ENCODE measurements at regions not wholly inside any gene's neighbourhood (a gene's known extent, or its start where the extent isn't known, plus 50 kb on each side); places are given as distances from the start of the nearest gene placed in this dataset.

DNA sequence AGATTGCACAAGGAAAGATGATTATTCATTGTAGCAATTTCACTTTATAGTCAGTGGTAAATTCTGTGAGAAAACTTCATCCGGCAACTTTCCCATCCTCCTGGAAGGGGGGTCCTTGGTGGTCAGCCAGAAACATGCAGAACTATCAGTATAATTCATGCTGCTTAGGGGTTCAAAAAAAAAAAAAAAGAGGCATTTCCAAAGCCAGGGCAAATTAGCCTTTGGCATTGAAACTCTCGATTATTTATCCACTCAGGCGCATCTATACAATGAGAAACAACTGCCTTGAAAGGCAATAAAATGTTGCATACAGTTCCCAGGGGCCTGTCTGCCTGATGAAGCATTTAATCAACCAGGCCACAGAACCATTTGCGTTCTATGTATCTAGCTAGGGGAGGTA is 263.3 kb downstream of the TMEM167A start:
- H3K36me3 ChIP-seq (ENCODE audit: insufficient read depth, low read length) = no peaks in the 10 kb centered on the region
- H3K9ac ChIP-seq (ENCODE audit: low read depth, low read length) = no peak overlapping the region
- no peaks in the 10 kb centered on the region for H3K4me1 ChIP-seq (ENCODE audit: control insufficient read depth, insufficient read depth, low read length)
- H3K4me2 ChIP-seq (ENCODE audit: low read length) = no peak overlapping the region
- no peaks in the 10 kb centered on the region for H3K9me3 ChIP-seq (replicated peaks; ENCODE audit: low read length)
- H3K27me3 ChIP-seq (ENCODE audit: control insufficient read depth, insufficient read depth, low read length) = no peaks in the 10 kb centered on the region
- no peak overlapping the region for H3K4me3 ChIP-seq (ENCODE audit: low read length)

- Histone ChIP-seq H3K36me3 (ENCODE audit: insufficient read depth, low read length) (no peaks in the 10 kb centered on the region), H3K9me3 (replicated peaks; ENCODE audit: low read length) (no peaks in the 10 kb centered on the region), H3K4me1 (ENCODE audit: control insufficient read depth, insufficient read depth, low read length) (no peaks in the 10 kb centered on the region), H3K27me3 (ENCODE audit: control insufficient read depth, insufficient read depth, low read length) (no peaks in the 10 kb centered on the region), H3K4me2 (ENCODE audit: low read length) (no peak overlapping the region), H3K9ac (ENCODE audit: low read depth, low read length) (no peak overlapping the region), H3K4me3 (ENCODE audit: low read length) (no peak overlapping the region)
These were observed 264.6 kb downstream of the TMEM167A start for GRCh38 chr5:82812575-82812974.

DNA sequence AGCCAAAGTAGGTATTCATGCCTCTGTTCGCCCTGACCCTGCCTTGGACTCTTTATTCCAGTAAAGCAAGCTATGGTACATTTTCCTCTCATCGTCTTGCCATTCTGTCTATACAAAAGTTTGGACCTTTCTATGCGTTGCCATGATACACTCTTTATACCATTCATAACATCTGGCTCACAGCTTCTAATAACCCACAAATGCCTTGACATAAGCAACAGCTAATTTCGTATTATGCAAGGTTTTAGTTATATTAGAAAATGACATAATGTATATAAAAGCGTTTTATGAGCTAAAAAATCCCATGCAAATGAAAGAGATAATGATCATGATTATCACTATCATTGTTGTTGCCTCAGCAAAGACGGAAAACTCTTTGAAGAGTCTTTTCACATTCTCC is 265.7 kb downstream of the TMEM167A start:
- Histone ChIP-seq H3K4me3 (ENCODE audit: low read length) (no peak overlapping the region), H3K27me3 (ENCODE audit: control insufficient read depth, insufficient read depth, low read length) (no peaks in the 10 kb centered on the region), H3K36me3 (ENCODE audit: insufficient read depth, low read length) (no peaks in the 10 kb centered on the region), H3K9me3 (replicated peaks; ENCODE audit: low read length) (no peaks in the 10 kb centered on the region), H3K4me1 (ENCODE audit: control insufficient read depth, insufficient read depth, low read length) (no peaks in the 10 kb centered on the region), H3K9ac (ENCODE audit: low read depth, low read length) (no peak overlapping the region), H3K4me2 (ENCODE audit: low read length) (no peak overlapping the region)

DNA sequence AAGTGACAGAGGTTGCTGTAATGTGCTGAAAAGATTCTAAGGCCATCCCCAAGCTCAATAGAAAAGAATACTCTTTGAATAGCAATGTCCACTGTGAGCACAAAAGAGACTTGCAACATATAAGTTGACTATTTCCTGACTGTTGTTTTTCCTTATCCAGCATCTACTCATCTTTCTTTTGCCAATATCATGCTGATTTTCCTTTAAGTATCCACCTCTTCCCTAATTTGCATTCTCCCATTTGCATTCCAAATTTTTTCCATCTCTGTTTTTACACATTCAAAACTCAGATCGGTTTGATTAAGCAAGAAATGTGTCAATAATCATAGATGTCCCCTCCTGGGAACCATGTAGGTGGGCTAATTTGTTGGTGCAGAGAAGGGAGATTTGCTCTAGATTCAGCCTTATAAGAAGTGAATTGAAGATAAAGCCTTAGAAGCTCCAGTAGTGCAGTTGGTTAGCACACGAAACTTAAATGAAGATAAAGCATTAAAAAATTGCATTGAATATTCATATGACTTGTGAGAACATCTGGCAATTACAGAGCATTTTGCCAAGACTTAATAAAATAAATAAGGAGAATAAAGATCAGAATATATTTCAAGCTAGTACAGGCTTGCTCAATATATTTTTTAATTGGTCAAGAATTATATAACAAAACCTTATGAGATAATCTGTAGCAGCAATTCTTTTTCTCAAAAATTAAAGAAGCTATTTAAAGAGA is 267.6 kb downstream of the TMEM167A start:
- Histone ChIP-seq H3K27me3 (ENCODE audit: control insufficient read depth, insufficient read depth, low read length) (no peaks in the 10 kb centered on the region), H3K4me2 (ENCODE audit: low read length) (no peak overlapping the region), H3K9me3 (replicated peaks; ENCODE audit: low read length) (no peaks in the 10 kb centered on the region), H3K4me1 (ENCODE audit: control insufficient read depth, insufficient read depth, low read length) (no peaks in the 10 kb centered on the region), H3K4me3 (ENCODE audit: low read length) (no peak overlapping the region), H3K36me3 (ENCODE audit: insufficient read depth, low read length) (no peaks in the 10 kb centered on the region), H3K9ac (ENCODE audit: low read depth, low read length) (no peak overlapping the region)

- H3K4me1 ChIP-seq (ENCODE audit: control insufficient read depth, insufficient read depth, low read length) = no peaks in the 10 kb centered on the region
- no peak overlapping the region for H3K4me2 ChIP-seq (ENCODE audit: low read length)
- H3K27me3 ChIP-seq (ENCODE audit: control insufficient read depth, insufficient read depth, low read length) = no peaks in the 10 kb centered on the region
- no peaks in the 10 kb centered on the region for H3K9me3 ChIP-seq (replicated peaks; ENCODE audit: low read length)
- no peak overlapping the region for H3K9ac ChIP-seq (ENCODE audit: low read depth, low read length)
- no peaks in the 10 kb centered on the region for H3K36me3 ChIP-seq (ENCODE audit: insufficient read depth, low read length)
- no peak overlapping the region for H3K4me3 ChIP-seq (ENCODE audit: low read length)
These were observed 268.2 kb downstream of the TMEM167A start for GRCh38 chr5:82808960-82809359.

- no peak overlapping the region for H3K4me2 ChIP-seq (ENCODE audit: low read length)
- no peaks in the 10 kb centered on the region for H3K9me3 ChIP-seq (replicated peaks; ENCODE audit: low read length)
- H3K27me3 ChIP-seq (ENCODE audit: control insufficient read depth, insufficient read depth, low read length) = no peaks in the 10 kb centered on the region
- no peak overlapping the region for H3K9ac ChIP-seq (ENCODE audit: low read depth, low read length)
- H3K36me3 ChIP-seq (ENCODE audit: insufficient read depth, low read length) = no peaks in the 10 kb centered on the region
- H3K4me1 ChIP-seq (ENCODE audit: control insufficient read depth, insufficient read depth, low read length) = no peaks in the 10 kb centered on the region
- H3K4me3 ChIP-seq (ENCODE audit: low read length) = no peak overlapping the region
These were observed 270.2 kb downstream of the TMEM167A start for GRCh38 chr5:82807021-82807420.

- Histone ChIP-seq H3K4me3 (ENCODE audit: low read length) (no peak overlapping the region), H3K4me1 (ENCODE audit: control insufficient read depth, insufficient read depth, low read length) (no peaks in the 10 kb centered on the region), H3K9ac (ENCODE audit: low read depth, low read length) (no peak overlapping the region), H3K4me2 (ENCODE audit: low read length) (no peak overlapping the region), H3K9me3 (replicated peaks; ENCODE audit: low read length) (no peaks in the 10 kb centered on the region), H3K27me3 (ENCODE audit: control insufficient read depth, insufficient read depth, low read length) (no peaks in the 10 kb centered on the region), H3K36me3 (ENCODE audit: insufficient read depth, low read length) (no peaks in the 10 kb centered on the region)
These were observed 270.7 kb downstream of the TMEM167A start for GRCh38 chr5:82806513-82806912.

GRCh38 chr5:82804155-82804690 is 273.0 kb downstream of the TMEM167A start:
- Histone ChIP-seq H3K36me3 (ENCODE audit: insufficient read depth, low read length) (no peaks in the 10 kb centered on the region), H3K9ac (ENCODE audit: low read depth, low read length) (no peak overlapping the region), H3K4me1 (ENCODE audit: control insufficient read depth, insufficient read depth, low read length) (no peaks in the 10 kb centered on the region), H3K9me3 (replicated peaks; ENCODE audit: low read length) (no peaks in the 10 kb centered on the region), H3K4me2 (ENCODE audit: low read length) (no peak overlapping the region), H3K4me3 (ENCODE audit: low read length) (no peak overlapping the region), H3K27me3 (ENCODE audit: control insufficient read depth, insufficient read depth, low read length) (no peaks in the 10 kb centered on the region)

DNA sequence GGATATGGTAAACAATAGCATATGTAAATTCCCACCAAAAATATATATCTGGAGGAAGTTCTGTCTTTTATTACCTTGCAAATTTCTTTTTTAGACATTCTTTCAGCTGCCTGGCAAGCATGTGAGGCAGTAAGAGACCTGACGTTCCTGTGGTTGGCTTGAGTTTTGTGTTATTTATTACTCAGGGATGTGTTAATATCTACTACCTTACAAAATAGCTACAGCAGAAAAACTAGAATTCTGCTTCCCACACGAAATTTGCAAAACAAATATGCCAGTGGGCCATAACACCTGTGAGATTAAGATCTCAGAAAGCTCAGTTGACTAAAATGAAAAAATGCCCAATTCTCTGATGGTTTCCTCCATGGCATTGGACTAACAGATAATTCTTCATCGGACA is 274.2 kb downstream of the TMEM167A start:
- Histone ChIP-seq H3K4me2 (ENCODE audit: low read length) (no peak overlapping the region), H3K4me1 (ENCODE audit: control insufficient read depth, insufficient read depth, low read length) (no peaks in the 10 kb centered on the region), H3K9ac (ENCODE audit: low read depth, low read length) (no peak overlapping the region), H3K36me3 (ENCODE audit: insufficient read depth, low read length) (no peaks in the 10 kb centered on the region), H3K27me3 (ENCODE audit: control insufficient read depth, insufficient read depth, low read length) (no peaks in the 10 kb centered on the region), H3K4me3 (ENCODE audit: low read length) (no peak overlapping the region), H3K9me3 (replicated peaks; ENCODE audit: low read length) (no peaks in the 10 kb centered on the region)

DNA sequence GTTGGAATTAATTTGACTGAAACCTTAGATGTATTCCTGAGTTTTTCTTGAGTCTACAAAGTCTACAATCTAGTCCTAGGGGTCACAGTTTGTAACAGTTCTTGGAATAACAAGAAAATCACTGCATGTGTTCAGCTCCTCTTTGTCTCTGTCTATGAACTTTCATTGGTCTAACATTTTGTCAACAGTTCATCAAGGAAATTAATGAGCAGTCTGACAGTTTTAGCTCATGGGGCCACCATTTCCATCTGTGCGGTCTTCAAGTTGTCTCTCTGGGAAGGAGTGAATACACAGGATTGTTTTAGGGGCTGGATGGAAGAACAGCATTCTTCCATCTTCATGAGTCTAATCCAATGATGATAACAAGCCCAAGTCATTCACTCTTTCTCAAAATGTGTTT is 276.4 kb downstream of the TMEM167A start:
- Histone ChIP-seq H3K27me3 (ENCODE audit: control insufficient read depth, insufficient read depth, low read length) (no peaks in the 10 kb centered on the region), H3K4me3 (ENCODE audit: low read length) (no peak overlapping the region), H3K36me3 (ENCODE audit: insufficient read depth, low read length) (no peaks in the 10 kb centered on the region), H3K9ac (ENCODE audit: low read depth, low read length) (no peak overlapping the region), H3K4me2 (ENCODE audit: low read length) (no peak overlapping the region), H3K9me3 (replicated peaks; ENCODE audit: low read length) (no peaks in the 10 kb centered on the region), H3K4me1 (ENCODE audit: control insufficient read depth, insufficient read depth, low read length) (no peaks in the 10 kb centered on the region)

DNA sequence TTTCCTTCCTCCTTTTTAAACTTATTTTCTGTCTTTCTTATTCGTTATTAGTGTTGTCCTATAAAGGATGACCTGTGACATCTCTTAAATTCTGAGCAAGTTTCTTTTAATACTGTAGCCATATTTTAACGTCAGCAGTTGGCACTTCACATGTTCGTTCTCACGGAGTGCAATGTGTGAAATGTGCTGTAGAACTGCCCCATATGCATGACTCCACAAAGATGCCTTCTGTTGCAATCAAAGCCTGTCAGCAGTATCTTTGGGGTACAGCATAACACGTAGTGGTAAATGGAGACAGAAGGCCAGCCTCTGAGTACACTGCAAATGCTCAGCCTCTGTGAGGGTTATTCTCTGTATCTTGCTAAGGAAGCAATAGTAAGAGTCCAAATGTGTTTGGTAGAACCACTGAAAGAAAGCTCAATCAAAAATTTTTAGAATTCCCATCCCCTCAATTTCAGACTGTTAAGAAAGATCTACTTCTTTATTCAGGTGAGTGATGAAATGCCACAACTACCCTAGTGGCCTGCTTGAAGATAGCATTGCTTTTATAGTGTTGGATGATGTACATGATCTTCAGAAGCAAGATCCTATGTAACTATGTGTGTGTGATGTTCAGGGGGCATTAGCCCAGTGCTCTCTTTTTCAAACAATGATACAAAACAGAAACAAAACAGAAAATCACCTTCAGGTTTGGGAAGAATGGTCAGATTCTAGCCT is 277.7 kb downstream of the TMEM167A start:
- Histone ChIP-seq H3K4me3 (ENCODE audit: low read length) (no peak overlapping the region), H3K27me3 (ENCODE audit: control insufficient read depth, insufficient read depth, low read length) (no peaks in the 10 kb centered on the region), H3K4me2 (ENCODE audit: low read length) (no peak overlapping the region), H3K4me1 (ENCODE audit: control insufficient read depth, insufficient read depth, low read length) (no peaks in the 10 kb centered on the region), H3K9ac (ENCODE audit: low read depth, low read length) (no peak overlapping the region), H3K9me3 (replicated peaks; ENCODE audit: low read length) (no peaks in the 10 kb centered on the region), H3K36me3 (ENCODE audit: insufficient read depth, low read length) (no peaks in the 10 kb centered on the region)

DNA sequence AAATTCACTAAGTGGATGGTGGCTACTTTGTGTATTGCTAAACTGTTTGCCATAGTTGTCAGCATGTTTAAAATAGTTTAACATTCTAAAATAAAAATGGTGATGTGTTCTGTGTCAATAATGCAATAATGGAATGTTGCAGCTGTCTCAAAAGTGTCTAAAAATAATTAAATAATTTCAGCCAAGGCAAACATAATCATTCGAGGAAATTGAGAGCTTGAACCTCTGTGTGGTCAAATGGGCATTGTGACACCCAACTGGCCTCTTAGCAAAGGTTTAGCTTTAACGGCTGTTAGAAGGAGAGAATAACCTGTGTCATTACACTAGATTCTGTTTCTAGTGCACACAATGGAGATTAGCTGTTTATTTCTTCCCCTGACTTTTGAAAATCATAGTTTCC is 278.5 kb downstream of the TMEM167A start:
- Histone ChIP-seq H3K4me3 (ENCODE audit: low read length) (no peak overlapping the region), H3K9me3 (replicated peaks; ENCODE audit: low read length) (no peaks in the 10 kb centered on the region), H3K4me1 (ENCODE audit: control insufficient read depth, insufficient read depth, low read length) (no peaks in the 10 kb centered on the region), H3K27me3 (ENCODE audit: control insufficient read depth, insufficient read depth, low read length) (no peaks in the 10 kb centered on the region), H3K4me2 (ENCODE audit: low read length) (no peak overlapping the region), H3K9ac (ENCODE audit: low read depth, low read length) (no peak overlapping the region), H3K36me3 (ENCODE audit: insufficient read depth, low read length) (no peaks in the 10 kb centered on the region)

Measured in skeletal muscle satellite cell (primary cell).